G401 (cell line): ENCODE measurements at regions not wholly inside any gene's neighbourhood (a gene's known extent, or its start where the extent isn't known, plus 50 kb on each side); places are given as distances from the start of the nearest gene placed in this dataset.

ENCODE experiments used
- DNase-seq: peaks from one replicate; pipeline ENCODE4 v3.0.0-alpha.2; 2015; ENCODE audit warnings: low spot score
- in situ Hi-C: cut with HindIII; loops from 2 replicates; pipeline ENCODE4 v1.10.0; 2016; ENCODE audit warnings: low sequenced_read_pairs, mixed read lengths

GRCh38 chr3:147958754-147959153 is 549.6 kb downstream of the ZIC1 start:
- in situ Hi-C loops = no loop called here
- no peak for DNase-seq

DNA sequence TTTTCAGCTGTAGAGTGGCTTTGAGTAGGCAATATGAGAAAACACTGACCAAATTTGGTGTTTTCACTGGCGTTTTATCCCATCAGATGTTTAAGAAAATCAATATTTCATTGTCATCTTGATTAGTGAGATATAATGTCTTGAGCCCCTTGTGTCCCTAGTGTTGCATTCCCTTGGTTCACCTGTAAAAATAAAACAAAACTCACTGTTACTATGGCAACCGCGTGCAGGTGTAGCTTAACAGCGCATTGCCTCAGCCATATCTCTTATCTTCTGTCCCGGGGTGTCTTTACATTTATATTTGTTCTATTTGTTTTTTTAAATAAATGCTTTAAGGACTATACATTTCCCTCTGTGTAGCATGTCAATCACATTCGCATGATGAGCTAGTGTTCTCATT is 551.6 kb downstream of the ZIC1 start:
- in situ Hi-C loops = no loop called here
- DNase-seq = no peak

GRCh38 chr3:147962408-147963164 is 553.4 kb downstream of the ZIC1 start:
- DNase-seq = no peak
- in situ Hi-C loops = no loop called here

DNA sequence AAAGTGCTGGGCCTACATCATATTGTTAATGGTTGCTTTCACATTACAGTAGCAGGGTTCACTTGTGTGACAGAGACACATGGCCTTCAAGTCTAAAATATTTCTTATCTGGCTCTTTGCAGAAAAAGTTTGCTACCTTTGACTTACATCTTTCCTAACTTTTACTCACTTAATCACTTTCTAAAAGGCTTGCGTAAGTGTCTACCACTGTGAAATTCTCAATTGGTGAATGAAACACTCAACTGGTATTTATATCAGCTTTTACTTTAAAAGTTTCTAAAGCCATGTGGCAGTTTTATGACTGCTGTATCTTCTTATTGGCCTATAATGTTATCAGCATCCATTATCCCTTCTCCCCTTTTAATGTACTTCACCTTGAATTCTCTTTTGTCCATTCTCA is 554.5 kb downstream of the ZIC1 start:
- no peak for DNase-seq
- in situ Hi-C loops = no loop called here

- in situ Hi-C loops = no loop called here
These were observed 566.0 kb downstream of the ZIC1 start for GRCh38 chr3:147975165-147975564.

DNA sequence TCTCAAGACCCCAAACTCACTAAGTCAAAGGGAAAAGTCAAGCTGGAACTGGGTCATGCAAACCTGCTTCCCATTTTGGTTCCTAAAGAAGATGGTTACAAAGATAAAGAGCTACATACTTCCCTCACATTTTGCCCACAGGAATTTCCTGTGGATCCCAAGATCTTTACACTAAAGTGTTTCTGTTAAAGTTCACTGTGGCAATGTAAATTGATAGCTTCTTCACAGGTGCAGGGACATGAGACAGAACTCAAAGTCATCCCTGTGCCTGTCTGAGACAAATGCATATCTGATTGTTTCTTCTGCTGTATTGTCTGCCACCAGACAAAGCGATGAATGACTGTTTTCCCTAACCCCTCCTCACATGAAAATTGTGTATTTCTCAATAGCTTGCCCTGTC is 567.8 kb downstream of the ZIC1 start:
- in situ Hi-C loops = no loop called here
- DNase-seq = no peak

More at GRCh38 chr3:147975165-147975564, 566.0 kb downstream of the ZIC1 start:
- DNase-seq = no peak

GRCh38 chr3:147987549-147987948 is 578.4 kb downstream of the ZIC1 start:
- in situ Hi-C loops = no loop called here

GRCh38 chr3:147989344-147989743 is 580.2 kb downstream of the ZIC1 start:
- in situ Hi-C loops = no loop called here
- DNase-seq = no peak

More at GRCh38 chr3:147987549-147987948, 578.4 kb downstream of the ZIC1 start:
- DNase-seq = no peak

DNA sequence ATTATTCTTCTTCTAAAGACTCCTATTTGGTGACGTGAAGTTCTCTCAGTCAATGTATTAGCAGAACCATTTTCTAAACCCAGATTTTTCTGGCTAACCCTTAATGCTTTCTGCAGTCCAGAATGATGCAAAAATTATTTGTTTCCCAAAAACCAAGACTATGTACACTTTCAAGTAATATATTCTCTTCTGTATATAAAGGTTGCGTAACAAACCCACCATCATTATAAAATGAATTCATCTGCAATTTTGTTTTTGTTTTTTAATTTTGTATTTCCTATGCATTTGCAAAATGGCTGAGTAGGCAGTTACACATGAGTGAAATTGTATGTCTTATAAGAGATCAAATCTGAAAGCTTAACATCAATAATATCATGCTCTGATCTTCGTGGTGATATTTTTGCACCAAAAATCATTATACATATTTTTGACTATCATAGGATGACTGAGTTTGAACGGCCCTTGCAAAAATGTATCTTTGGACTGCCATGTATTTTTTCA is 593.6 kb downstream of the ZIC1 start:
- DNase-seq = no peak
- in situ Hi-C loops = no loop called here

GRCh38 chr3:148004331-148004730 is 595.2 kb downstream of the ZIC1 start:
- DNase-seq = no peak
- in situ Hi-C loops = no loop called here

DNA sequence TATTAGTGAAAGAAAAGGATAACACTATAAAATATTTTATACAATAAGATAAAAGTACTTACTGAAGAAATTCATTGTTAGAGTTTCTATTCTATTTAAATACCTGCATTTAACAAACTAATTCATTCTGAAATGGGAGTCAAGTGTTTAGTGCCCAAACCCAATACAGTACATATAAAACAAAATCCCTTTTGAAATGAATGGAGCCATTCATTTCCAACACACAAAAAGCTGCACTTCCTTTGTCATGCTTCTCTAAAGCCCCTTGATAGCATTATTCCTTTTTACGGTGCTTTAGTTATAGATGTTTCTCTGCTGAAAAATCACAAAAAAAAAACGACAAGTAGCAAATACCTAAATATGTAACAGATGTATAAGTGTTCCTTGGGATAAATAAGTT is 596.3 kb downstream of the ZIC1 start:
- no peak for DNase-seq
- in situ Hi-C loops = no loop called here

DNA sequence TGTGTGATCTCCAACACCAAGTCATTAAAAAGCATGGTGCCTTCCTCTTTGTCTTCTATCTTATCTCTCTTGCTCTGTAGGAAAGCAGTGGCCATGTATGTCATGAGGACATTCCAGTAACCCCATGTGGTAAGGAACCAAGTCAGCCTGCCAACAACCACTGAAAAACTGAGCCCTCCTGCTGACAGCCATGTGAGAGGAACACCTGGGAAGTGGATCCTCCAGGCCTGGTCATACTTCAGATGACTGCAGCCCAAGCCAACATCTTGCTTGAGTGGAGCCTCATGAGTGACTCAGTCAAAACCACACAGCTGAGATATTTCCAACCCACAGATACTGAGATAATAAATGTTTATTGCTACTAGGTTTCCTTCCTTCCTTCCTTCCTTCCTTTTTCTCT is 597.3 kb downstream of the ZIC1 start:
- DNase-seq = no peak
- in situ Hi-C loops = no loop called here

GRCh38 chr3:148008591-148008990 is 599.4 kb downstream of the ZIC1 start:
- no peak for DNase-seq
- in situ Hi-C loops = no loop called here

- in situ Hi-C loops = no loop called here
These were observed 611.7 kb downstream of the ZIC1 start for GRCh38 chr3:148020861-148021260.

DNA sequence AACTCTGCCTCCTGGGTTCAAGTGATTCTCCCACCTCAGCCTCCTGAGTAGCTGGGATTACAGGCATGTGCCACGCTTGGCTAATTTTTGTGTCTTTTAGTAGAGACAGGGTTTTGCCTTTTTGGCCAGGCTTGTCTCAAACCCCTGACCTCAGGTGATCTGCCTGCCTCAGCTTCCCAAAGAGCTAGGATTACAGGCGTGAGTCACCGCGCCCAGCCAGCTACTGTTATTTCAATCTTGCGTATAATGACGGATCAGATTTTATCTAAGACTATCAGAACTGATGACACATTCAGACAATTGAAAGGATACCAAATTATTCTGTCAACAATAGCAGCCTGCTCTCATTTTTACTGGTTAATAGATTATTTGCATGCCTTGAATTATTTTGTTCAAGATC is 612.2 kb downstream of the ZIC1 start:
- in situ Hi-C loops = no loop called here
- DNase-seq = no peak

More at GRCh38 chr3:148020861-148021260, 611.7 kb downstream of the ZIC1 start:
- no peak for DNase-seq

GRCh38 chr3:148023994-148024393 is 614.8 kb downstream of the ZIC1 start:
- no peak for DNase-seq
- in situ Hi-C loops = no loop called here

- in situ Hi-C loops = no loop called here
- no peak for DNase-seq
These were observed 616.9 kb downstream of the ZIC1 start for GRCh38 chr3:148026009-148026588.

GRCh38 chr3:148030975-148031374 is 621.8 kb downstream of the ZIC1 start:
- no peak for DNase-seq
- in situ Hi-C loops = no loop called here

- DNase-seq = no peak
- in situ Hi-C loops = no loop called here
These were observed 625.2 kb downstream of the ZIC1 start for GRCh38 chr3:148034353-148034752.

DNA sequence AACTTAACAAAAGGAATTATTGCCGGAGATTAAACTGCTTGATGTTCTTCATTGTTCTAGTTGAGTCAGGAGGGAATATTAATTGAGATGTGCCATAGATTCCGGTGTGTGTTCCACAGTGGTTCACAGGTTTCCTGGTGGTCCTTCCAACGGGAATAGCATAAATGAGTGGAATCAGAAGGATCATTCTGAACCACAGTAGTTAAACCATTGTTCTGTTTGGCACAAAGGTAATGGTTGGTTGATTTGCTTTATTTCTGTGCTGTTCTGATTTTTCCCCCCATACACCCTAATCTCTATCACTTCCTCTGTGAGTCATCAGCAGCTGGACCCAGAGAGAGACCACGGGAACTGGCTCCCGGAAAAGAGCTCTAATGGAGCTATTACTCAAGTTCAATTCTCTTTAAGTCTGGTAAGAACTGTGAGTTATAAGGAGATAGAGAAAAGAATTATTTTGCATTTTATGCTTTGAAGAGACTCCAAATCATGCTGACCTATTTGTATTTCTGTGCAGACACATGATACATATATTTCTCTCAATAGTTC is 627.2 kb downstream of the ZIC1 start:
- no peak for DNase-seq
- in situ Hi-C loops = no loop called here
